ENCODE measurements at regions not wholly inside any gene's neighbourhood (a gene's known extent, or its start where the extent isn't known, plus 50 kb on each side); places are given as distances from the start of the nearest gene placed in this dataset.

- H3K27me3 ChIP-seq = peaks cover 50% of the 10 kb centered on the region
- TF ChIP-seq POLR2A (IDR thresholded peaks at IDR 0.05) (no peak), POLR2AphosphoS5 (IDR thresholded peaks at IDR 0.05) (no peak), EP300 (IDR thresholded peaks at IDR 0.05) (no peak), CTCF (IDR thresholded peaks at IDR 0.05) (no peak)
- no peak for ATAC-seq
- H3K36me3 ChIP-seq = no peaks in the 10 kb centered on the region
- 45 to 53% methylated on average over 5 to 6 of the region's 10 CpGs for WGBS, 2 donors (ENCODE audit: low coverage in 1 of 2)
- H3K9me3 ChIP-seq = no peaks in the 10 kb centered on the region
- no peaks in the 10 kb centered on the region for H3K4me1 ChIP-seq
- H3K27ac ChIP-seq = no peak overlapping the region
- no peak overlapping the region for H3K4me3 ChIP-seq
Measured at GRCh38 chr15:77720655-77721054, 87.9 kb upstream of the LINGO1 start.

DNA sequence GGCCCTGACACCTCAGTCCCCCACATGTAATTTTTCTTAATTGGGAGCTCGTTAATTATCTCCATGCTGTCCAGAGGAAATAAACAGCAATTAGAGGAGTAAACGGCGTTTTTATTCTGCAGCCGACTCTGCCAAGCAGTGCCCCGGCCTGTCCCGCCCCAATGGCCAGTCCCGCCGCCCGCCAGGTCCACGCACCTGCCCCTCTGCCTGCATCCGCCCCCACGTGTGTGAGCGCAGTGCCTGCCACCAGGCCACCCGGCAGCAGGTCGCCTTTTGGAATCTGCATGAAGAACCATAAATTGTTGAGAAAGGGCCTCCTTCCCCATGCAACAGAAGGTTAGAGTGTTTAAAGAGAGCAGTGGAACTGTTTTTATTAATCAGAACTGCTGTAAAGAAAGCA, 87.5 kb upstream of the LINGO1 start:
- Histone ChIP-seq H3K27ac (no peak overlapping the region), H3K4me1 (no peaks in the 10 kb centered on the region), H3K36me3 (no peaks in the 10 kb centered on the region), H3K4me3 (no peak overlapping the region), H3K9me3 (no peaks in the 10 kb centered on the region), H3K27me3 (peaks cover 51% of the 10 kb centered on the region)
- TF ChIP-seq CTCF (IDR thresholded peaks at IDR 0.05) (no peak), POLR2A (IDR thresholded peaks at IDR 0.05) (no peak), EP300 (IDR thresholded peaks at IDR 0.05) (no peak), POLR2AphosphoS5 (IDR thresholded peaks at IDR 0.05) (no peak)
- ATAC-seq = no peak
- 65% methylated on average over 13 of the region's 15 CpGs; no CpG with 5 or more reads in 1 of the 2 donors for WGBS, 2 donors (ENCODE audit: low coverage in 1 of 2)

DNA sequence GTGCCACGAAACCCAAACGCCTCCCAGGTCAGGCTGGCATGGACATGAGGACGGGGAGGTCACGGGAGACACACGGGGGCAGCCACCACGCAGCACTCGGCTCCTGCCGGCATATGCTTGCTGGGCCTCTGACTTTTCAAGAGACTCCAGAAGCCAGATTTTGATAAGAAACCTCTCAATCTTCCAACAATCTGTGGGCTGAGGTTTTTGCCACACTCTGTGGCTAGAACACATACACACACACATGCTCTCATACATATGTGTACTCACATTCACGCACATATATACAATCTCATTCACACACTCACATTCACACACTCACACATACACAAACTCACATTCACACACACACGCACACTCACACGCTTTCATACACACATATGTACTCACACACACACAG, 86.7 kb upstream of the LINGO1 start:
- peaks cover 51% of the 10 kb centered on the region for H3K27me3 ChIP-seq
- no peak overlapping the region for H3K27ac ChIP-seq
- WGBS, 2 donors (ENCODE audit: low coverage in 1 of 2) = 73 to 85% methylated on average over 3 to 5 of the region's 11 CpGs
- TF ChIP-seq CTCF (IDR thresholded peaks at IDR 0.05) (no peak), POLR2AphosphoS5 (IDR thresholded peaks at IDR 0.05) (no peak), POLR2A (IDR thresholded peaks at IDR 0.05) (no peak), EP300 (IDR thresholded peaks at IDR 0.05) (no peak)
- no peaks in the 10 kb centered on the region for H3K9me3 ChIP-seq
- no peak for ATAC-seq
- no peak overlapping the region for H3K4me3 ChIP-seq
- no peaks in the 10 kb centered on the region for H3K4me1 ChIP-seq
- H3K36me3 ChIP-seq = no peaks in the 10 kb centered on the region

DNA sequence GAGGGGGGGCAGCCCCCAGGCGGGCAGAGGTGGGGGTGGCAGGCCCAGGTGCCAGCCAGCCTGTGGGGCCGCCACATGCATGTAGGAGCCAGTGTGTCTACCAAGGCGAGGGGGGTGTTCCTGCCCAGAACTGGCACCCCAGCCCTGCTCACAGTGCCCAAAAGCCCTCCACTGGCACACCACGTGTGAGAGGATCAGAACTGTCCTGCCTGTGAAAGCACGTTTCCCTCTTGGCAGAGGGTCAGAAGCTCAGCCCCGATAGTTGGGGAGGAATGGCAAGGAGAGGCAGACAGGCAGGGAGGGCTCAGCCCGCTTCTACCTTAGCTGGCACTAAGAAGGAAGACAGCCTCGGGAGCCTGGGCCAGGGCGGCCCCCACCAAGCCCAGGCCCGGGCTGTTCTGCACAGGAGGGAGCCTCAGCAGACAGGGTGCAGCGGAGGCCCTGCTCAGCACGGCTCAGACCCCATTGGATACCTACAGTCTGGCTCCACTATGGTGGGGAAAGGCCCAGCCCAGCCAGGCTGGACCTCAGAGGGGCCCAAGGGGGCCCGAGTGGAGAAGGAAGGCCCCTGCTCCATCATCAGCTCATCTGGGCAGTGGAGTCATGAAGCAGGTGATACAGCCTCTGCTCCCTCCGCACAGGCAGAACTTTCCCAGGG, 84.8 kb upstream of the LINGO1 start:
- no peaks in the 10 kb centered on the region for H3K9me3 ChIP-seq

More for the DNA sequence above, 84.8 kb upstream of the LINGO1 start:
- no peak overlapping the region for H3K27ac ChIP-seq
- no peak for ATAC-seq
- no peaks in the 10 kb centered on the region for H3K4me1 ChIP-seq
- 11 to 27% methylated on average over 4 of the region's 14 CpGs for WGBS, 2 donors (ENCODE audit: low coverage in 1 of 2)
- no peaks in the 10 kb centered on the region for H3K36me3 ChIP-seq
- no peak for TF ChIP-seq CTCF (IDR thresholded peaks at IDR 0.05)
- peaks cover 40% of the 10 kb centered on the region for H3K27me3 ChIP-seq
- no peak overlapping the region for H3K4me3 ChIP-seq
